ENCODE measurements at regions not wholly inside any gene's neighbourhood (a gene's known extent, or its start where the extent isn't known, plus 50 kb on each side); places are given as distances from the start of the nearest gene placed in this dataset.

GRCh38 chr13:64327505-64328194 is 2902.5 kb downstream of the PCDH9 start:
- Histone ChIP-seq H3K9me3 (ENCODE audit: control insufficient read depth, insufficient read depth, low read length) (no peaks in the 10 kb centered on the region), H3K36me3 (ENCODE audit: control insufficient read depth, insufficient read depth, low read length) (no peaks in the 10 kb centered on the region), H3K27me3 (ENCODE audit: control insufficient read depth, insufficient read depth, low read length) (no peaks in the 10 kb centered on the region), H3K27ac (ENCODE audit: low read depth, low read length) (no peak overlapping the region), H3K9ac (ENCODE audit: low read depth, low read length) (no peak overlapping the region), H3K4me1 (ENCODE audit: control insufficient read depth, insufficient read depth, low read length) (no peaks in the 10 kb centered on the region), H3K4me3 (ENCODE audit: low read depth, low read length) (no peak overlapping the region)

- Histone ChIP-seq H3K9me3 (ENCODE audit: control insufficient read depth, insufficient read depth, low read length) (no peaks in the 10 kb centered on the region), H3K9ac (ENCODE audit: low read depth, low read length) (no peak overlapping the region), H3K4me1 (ENCODE audit: control insufficient read depth, insufficient read depth, low read length) (no peaks in the 10 kb centered on the region), H3K4me3 (ENCODE audit: low read depth, low read length) (no peak overlapping the region), H3K27ac (ENCODE audit: low read depth, low read length) (no peak overlapping the region), H3K27me3 (ENCODE audit: control insufficient read depth, insufficient read depth, low read length) (no peaks in the 10 kb centered on the region), H3K36me3 (ENCODE audit: control insufficient read depth, insufficient read depth, low read length) (no peaks in the 10 kb centered on the region)
Observed at GRCh38 chr13:64314331-64314730, 2898.7 kb upstream of the PCDH20 start.

DNA sequence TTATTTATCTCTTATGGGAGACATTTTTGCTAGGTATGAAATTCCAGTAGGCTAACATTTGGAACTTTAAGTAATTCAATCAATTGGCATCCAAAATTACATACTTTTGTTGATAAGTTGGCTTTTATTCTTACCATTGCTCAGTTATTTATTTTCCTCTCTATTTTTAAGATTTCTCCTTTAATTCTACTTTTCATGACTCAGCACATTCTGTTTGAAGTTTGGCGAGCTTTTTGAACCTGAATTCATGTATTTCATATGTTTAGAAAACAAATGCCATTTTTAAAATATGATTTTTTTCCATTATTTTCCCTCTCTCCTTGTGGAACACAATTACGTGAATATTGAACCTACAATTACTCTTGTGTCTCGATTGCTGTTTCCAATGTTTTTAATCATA is 2896.3 kb upstream of the PCDH20 start:
- H3K27ac ChIP-seq (ENCODE audit: low read depth, low read length), result no peak overlapping the region
- H3K27me3 ChIP-seq (ENCODE audit: control insufficient read depth, insufficient read depth, low read length), result no peaks in the 10 kb centered on the region
- H3K36me3 ChIP-seq (ENCODE audit: control insufficient read depth, insufficient read depth, low read length), result no peaks in the 10 kb centered on the region
- H3K9ac ChIP-seq (ENCODE audit: low read depth, low read length), result no peak overlapping the region
- H3K9me3 ChIP-seq (ENCODE audit: control insufficient read depth, insufficient read depth, low read length), result no peaks in the 10 kb centered on the region
- no peaks in the 10 kb centered on the region for H3K4me1 ChIP-seq (ENCODE audit: control insufficient read depth, insufficient read depth, low read length)
- H3K4me3 ChIP-seq (ENCODE audit: low read depth, low read length), result no peak overlapping the region

GRCh38 chr13:64311112-64311511 is 2895.5 kb upstream of the PCDH20 start:
- no peak overlapping the region for H3K27ac ChIP-seq (ENCODE audit: low read depth, low read length)
- H3K9me3 ChIP-seq (ENCODE audit: control insufficient read depth, insufficient read depth, low read length), result no peaks in the 10 kb centered on the region
- H3K9ac ChIP-seq (ENCODE audit: low read depth, low read length), result no peak overlapping the region
- no peaks in the 10 kb centered on the region for H3K36me3 ChIP-seq (ENCODE audit: control insufficient read depth, insufficient read depth, low read length)
- H3K4me3 ChIP-seq (ENCODE audit: low read depth, low read length), result no peak overlapping the region
- no peaks in the 10 kb centered on the region for H3K4me1 ChIP-seq (ENCODE audit: control insufficient read depth, insufficient read depth, low read length)
- H3K27me3 ChIP-seq (ENCODE audit: control insufficient read depth, insufficient read depth, low read length), result no peaks in the 10 kb centered on the region

DNA sequence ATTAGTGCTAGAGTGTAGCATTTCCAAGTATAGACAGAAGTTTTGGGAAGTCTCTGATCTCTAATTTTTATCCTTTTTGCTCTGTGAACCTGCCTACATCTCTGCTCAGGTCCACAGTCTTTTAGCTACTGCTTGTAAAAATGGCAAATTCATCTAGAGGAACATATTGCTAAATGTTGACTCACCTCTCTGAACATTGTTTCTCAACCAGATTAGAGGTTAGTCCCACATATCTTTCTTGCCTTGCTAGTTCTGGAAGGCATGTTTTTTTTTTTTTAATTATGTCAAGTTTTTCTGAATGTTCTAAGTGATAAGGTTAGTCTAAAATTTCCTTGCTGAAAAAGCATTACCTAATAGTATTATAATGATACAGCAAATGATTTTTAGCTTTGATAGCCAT is 2889.6 kb upstream of the PCDH20 start:
- no peak overlapping the region for H3K9ac ChIP-seq (ENCODE audit: low read depth, low read length)
- no peaks in the 10 kb centered on the region for H3K9me3 ChIP-seq (ENCODE audit: control insufficient read depth, insufficient read depth, low read length)
- no peaks in the 10 kb centered on the region for H3K36me3 ChIP-seq (ENCODE audit: control insufficient read depth, insufficient read depth, low read length)
- H3K4me1 ChIP-seq (ENCODE audit: control insufficient read depth, insufficient read depth, low read length), result no peaks in the 10 kb centered on the region
- no peak overlapping the region for H3K4me3 ChIP-seq (ENCODE audit: low read depth, low read length)
- no peaks in the 10 kb centered on the region for H3K27me3 ChIP-seq (ENCODE audit: control insufficient read depth, insufficient read depth, low read length)
- H3K27ac ChIP-seq (ENCODE audit: low read depth, low read length), result no peak overlapping the region

DNA sequence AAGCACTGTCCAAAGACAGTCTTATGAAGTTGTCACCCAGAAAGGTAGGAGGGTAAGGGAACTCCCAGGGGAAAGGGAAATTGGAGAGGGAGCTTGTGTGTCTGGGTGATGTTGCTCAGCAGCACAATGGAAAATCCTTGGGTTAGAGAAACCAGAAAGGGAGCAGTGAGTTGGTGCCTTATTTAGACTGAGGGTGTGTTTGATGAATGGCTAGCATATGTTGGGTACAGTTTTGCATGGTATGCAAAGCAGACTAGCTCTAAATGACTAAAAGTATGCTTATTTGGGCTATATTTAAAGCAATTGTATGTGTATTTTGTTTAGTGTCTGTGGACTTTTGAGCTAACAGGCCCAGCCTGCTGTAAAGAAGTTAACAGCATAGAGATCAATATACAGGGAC is 2884.6 kb upstream of the PCDH20 start:
- no peak overlapping the region for H3K27ac ChIP-seq (ENCODE audit: low read depth, low read length)
- H3K27me3 ChIP-seq (ENCODE audit: control insufficient read depth, insufficient read depth, low read length), result no peaks in the 10 kb centered on the region
- H3K36me3 ChIP-seq (ENCODE audit: control insufficient read depth, insufficient read depth, low read length), result no peaks in the 10 kb centered on the region
- no peaks in the 10 kb centered on the region for H3K9me3 ChIP-seq (ENCODE audit: control insufficient read depth, insufficient read depth, low read length)
- H3K4me3 ChIP-seq (ENCODE audit: low read depth, low read length), result no peak overlapping the region
- H3K4me1 ChIP-seq (ENCODE audit: control insufficient read depth, insufficient read depth, low read length), result no peaks in the 10 kb centered on the region
- H3K9ac ChIP-seq (ENCODE audit: low read depth, low read length), result no peak overlapping the region

DNA sequence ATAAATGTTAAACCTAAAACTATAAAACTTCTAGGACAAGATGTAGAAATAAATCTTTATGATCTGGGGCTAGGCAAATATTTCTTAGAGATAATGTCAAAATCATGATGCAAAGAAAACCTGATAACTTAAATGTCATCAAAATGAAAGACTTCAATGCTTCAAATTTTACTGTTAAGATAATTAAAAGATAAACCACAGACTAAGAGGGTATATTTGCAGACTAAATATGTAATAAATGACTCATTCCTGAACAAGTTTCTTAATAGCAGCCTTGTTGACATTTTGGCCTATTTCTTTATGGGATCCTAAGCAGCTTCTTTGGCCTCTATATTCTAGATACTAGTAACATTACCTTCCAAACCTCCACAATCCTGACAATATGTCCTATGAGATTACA is 2878.3 kb upstream of the PCDH20 start:
- H3K9me3 ChIP-seq (ENCODE audit: control insufficient read depth, insufficient read depth, low read length), result no peaks in the 10 kb centered on the region
- no peak overlapping the region for H3K9ac ChIP-seq (ENCODE audit: low read depth, low read length)
- H3K27me3 ChIP-seq (ENCODE audit: control insufficient read depth, insufficient read depth, low read length), result no peaks in the 10 kb centered on the region
- no peaks in the 10 kb centered on the region for H3K4me1 ChIP-seq (ENCODE audit: control insufficient read depth, insufficient read depth, low read length)
- H3K36me3 ChIP-seq (ENCODE audit: control insufficient read depth, insufficient read depth, low read length), result no peaks in the 10 kb centered on the region
- no peak overlapping the region for H3K27ac ChIP-seq (ENCODE audit: low read depth, low read length)
- H3K4me3 ChIP-seq (ENCODE audit: low read depth, low read length), result no peak overlapping the region

DNA sequence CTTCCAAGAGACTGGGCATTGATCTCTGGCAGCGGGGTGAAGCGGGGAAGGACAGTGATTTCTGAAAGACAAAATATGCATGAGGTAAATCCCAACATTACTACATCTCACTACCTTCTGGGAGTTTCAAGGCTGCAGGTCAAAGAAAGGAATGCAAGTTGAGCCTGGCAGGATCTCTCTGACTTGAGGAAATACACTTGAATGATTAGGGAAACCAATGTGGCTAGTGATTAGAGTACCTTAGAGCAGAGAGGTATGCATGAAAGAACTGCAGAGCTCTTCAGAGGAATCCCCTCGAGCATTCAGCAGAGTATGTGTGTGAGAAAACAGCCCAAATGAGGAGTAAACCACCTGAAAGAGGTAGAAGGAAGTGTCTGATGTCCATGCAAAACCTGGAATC is 2874.1 kb upstream of the PCDH20 start:
- Histone ChIP-seq H3K27me3 (ENCODE audit: control insufficient read depth, insufficient read depth, low read length) (no peaks in the 10 kb centered on the region), H3K4me3 (ENCODE audit: low read depth, low read length) (no peak overlapping the region), H3K4me1 (ENCODE audit: control insufficient read depth, insufficient read depth, low read length) (no peaks in the 10 kb centered on the region), H3K9me3 (ENCODE audit: control insufficient read depth, insufficient read depth, low read length) (no peaks in the 10 kb centered on the region), H3K9ac (ENCODE audit: low read depth, low read length) (no peak overlapping the region), H3K27ac (ENCODE audit: low read depth, low read length) (no peak overlapping the region), H3K36me3 (ENCODE audit: control insufficient read depth, insufficient read depth, low read length) (no peaks in the 10 kb centered on the region)

DNA sequence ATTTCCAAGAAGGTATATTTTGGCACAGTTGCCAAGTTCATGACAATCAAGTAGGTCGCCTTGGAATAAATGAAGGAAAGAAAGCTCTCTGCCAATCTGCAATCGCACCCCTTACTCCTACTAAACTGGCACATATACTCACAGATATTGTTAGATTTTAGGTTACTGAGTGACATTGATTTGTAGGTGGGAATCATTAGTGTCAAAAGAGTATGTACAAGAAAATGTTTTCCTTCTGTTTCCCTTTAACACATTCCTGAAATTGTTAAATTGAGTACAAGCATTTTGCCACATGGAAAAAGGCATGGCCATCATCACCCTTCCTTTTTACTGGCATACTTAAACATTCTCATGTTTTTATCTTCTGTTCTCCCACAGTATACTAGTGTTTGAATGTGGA is 2868.3 kb upstream of the PCDH20 start:
- Histone ChIP-seq H3K4me3 (ENCODE audit: low read depth, low read length) (no peak overlapping the region), H3K9me3 (ENCODE audit: control insufficient read depth, insufficient read depth, low read length) (no peaks in the 10 kb centered on the region), H3K27ac (ENCODE audit: low read depth, low read length) (no peak overlapping the region), H3K9ac (ENCODE audit: low read depth, low read length) (no peak overlapping the region), H3K36me3 (ENCODE audit: control insufficient read depth, insufficient read depth, low read length) (no peaks in the 10 kb centered on the region), H3K4me1 (ENCODE audit: control insufficient read depth, insufficient read depth, low read length) (no peaks in the 10 kb centered on the region), H3K27me3 (ENCODE audit: control insufficient read depth, insufficient read depth, low read length) (no peaks in the 10 kb centered on the region)

DNA sequence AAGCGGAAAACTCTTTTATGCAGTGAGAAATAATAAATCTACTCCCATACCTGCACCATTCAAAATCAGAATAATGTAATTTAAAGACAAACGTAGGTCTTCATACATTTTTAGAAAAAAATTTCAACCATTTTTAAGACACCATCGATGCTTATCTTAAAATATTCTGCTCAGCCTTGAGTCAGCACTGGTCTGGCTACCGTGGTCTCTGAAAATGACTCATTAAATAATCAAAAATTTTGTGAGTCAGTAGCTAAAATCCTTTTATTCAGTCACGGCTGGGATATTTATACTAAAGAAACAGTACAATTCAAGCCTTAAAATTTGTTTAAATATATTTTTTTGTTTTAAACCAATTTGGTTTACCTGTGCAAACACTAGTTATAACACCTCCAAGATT is 2862.8 kb upstream of the PCDH20 start:
- peaks cover 13% of the 10 kb centered on the region for H3K9me3 ChIP-seq (ENCODE audit: control insufficient read depth, insufficient read depth, low read length)
- no peak overlapping the region for H3K27ac ChIP-seq (ENCODE audit: low read depth, low read length)
- H3K4me1 ChIP-seq (ENCODE audit: control insufficient read depth, insufficient read depth, low read length), result no peaks in the 10 kb centered on the region
- H3K4me3 ChIP-seq (ENCODE audit: low read depth, low read length), result no peak overlapping the region
- no peaks in the 10 kb centered on the region for H3K27me3 ChIP-seq (ENCODE audit: control insufficient read depth, insufficient read depth, low read length)
- no peak overlapping the region for H3K9ac ChIP-seq (ENCODE audit: low read depth, low read length)
- H3K36me3 ChIP-seq (ENCODE audit: control insufficient read depth, insufficient read depth, low read length), result no peaks in the 10 kb centered on the region

GRCh38 chr13:64277097-64277496 is 2861.4 kb upstream of the PCDH20 start:
- H3K4me1 ChIP-seq (ENCODE audit: control insufficient read depth, insufficient read depth, low read length), result no peaks in the 10 kb centered on the region
- no peaks in the 10 kb centered on the region for H3K27me3 ChIP-seq (ENCODE audit: control insufficient read depth, insufficient read depth, low read length)
- H3K4me3 ChIP-seq (ENCODE audit: low read depth, low read length), result no peak overlapping the region
- H3K9ac ChIP-seq (ENCODE audit: low read depth, low read length), result no peak overlapping the region
- no peaks in the 10 kb centered on the region for H3K36me3 ChIP-seq (ENCODE audit: control insufficient read depth, insufficient read depth, low read length)
- no peak overlapping the region for H3K27ac ChIP-seq (ENCODE audit: low read depth, low read length)
- peaks cover 13% of the 10 kb centered on the region for H3K9me3 ChIP-seq (ENCODE audit: control insufficient read depth, insufficient read depth, low read length)

- H3K9ac ChIP-seq (ENCODE audit: low read depth, low read length), result no peak overlapping the region
- no peaks in the 10 kb centered on the region for H3K36me3 ChIP-seq (ENCODE audit: control insufficient read depth, insufficient read depth, low read length)
- H3K9me3 ChIP-seq (ENCODE audit: control insufficient read depth, insufficient read depth, low read length), result peaks cover 13% of the 10 kb centered on the region
- H3K27ac ChIP-seq (ENCODE audit: low read depth, low read length), result no peak overlapping the region
- H3K27me3 ChIP-seq (ENCODE audit: control insufficient read depth, insufficient read depth, low read length), result no peaks in the 10 kb centered on the region
- H3K4me1 ChIP-seq (ENCODE audit: control insufficient read depth, insufficient read depth, low read length), result no peaks in the 10 kb centered on the region
- no peak overlapping the region for H3K4me3 ChIP-seq (ENCODE audit: low read depth, low read length)
Observed at GRCh38 chr13:64276232-64276631, 2860.6 kb upstream of the PCDH20 start.
